Fibroblast of upper back skin (primary cell): ENCODE measurements at regions not wholly inside any gene's neighbourhood (a gene's known extent, or its start where the extent isn't known, plus 50 kb on each side); places are given as distances from the start of the nearest gene placed in this dataset.

Source experiments
- DNase-seq: peaks from one replicate; pipeline ENCODE4 v3.0.0-alpha.2; 2013

DNA sequence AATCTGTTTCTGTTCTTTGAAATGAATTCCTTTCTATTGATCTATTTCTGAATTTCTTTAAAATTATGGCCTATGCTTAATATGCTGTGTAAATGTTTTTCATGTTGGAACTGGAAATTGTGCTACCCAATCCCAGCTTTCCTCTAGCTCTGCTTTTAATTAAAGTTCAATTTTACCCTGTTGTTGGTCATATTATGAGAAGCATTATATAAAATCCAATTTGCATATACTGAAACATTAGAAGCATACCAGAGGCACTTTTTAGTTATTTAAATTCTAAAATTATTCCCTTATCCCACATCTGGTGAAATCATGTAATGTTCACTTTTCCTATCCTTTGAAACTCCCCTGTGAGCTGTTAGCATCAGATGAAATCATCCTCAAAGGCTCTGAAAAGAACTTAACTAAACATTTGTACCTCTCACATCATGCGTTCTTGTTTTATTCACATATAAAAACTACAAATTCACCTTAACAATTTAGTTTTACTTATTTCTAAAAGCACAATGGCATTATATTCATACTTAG, 160.6 kb upstream of the COL21A1 start:
- DNase-seq, result no peak

DNA sequence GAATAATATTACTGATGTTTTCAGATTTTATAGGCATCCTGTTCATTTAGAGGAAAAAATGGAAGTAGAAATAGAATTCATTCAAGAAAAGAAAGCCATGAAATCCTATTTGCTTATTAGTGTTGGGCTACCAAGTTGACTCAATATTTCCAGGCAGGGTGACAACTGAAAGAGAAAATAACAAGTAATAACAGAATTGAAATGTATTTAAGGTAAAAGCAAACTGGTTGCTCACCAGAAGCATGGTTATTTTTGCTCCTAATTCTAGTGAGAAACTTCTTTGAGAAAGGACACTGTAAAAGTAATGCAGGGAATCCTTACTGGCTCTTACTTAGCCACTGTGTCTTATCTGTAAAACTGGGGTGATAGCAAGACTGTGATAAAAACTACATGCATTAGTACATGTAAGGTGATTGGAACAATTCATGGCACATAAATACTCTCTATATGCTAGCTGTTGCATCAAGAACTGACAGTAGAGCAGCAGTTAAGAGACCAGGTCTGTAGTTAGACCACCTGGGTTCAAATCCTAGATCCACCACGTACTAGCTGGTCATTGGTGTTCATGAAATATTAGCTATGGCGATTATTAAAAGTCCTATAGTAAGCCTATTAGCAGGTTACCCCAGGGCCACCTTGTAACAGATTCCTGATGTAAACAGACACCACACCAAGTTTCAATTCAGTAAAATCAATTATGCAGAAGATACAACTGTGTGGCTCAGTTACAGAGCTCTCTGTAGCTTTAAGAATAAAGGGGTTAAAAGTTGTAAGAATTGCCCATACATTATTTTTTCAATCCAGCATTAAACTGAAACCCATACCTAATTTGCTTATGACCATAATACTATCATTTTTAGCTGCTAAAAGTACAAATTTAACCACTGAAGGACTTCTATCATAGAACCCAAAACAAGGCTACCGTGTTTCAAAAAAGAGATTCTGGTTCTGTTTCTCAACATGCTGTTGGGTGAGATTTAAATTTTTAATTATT, 159.2 kb upstream of the COL21A1 start:
- no peak for DNase-seq

DNA sequence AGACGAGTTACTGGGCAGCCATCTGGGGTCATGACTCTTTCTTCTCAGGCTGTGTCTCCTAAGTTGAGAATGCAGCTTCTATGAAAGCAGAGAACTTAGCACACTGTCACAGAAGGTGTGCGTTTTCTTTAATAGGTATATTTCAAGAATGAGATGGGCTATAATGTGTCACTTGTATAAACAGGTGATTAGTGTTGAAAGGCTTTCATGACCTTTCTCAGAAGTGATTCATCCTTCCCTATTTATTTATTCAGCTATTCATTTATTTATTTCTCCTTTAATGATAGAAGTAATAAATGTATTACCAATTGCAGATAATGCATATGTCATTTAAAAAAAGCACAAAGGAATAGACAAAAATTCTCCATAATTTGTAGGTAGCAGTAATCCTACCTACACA, 157.2 kb upstream of the COL21A1 start:
- no peak for DNase-seq

DNA sequence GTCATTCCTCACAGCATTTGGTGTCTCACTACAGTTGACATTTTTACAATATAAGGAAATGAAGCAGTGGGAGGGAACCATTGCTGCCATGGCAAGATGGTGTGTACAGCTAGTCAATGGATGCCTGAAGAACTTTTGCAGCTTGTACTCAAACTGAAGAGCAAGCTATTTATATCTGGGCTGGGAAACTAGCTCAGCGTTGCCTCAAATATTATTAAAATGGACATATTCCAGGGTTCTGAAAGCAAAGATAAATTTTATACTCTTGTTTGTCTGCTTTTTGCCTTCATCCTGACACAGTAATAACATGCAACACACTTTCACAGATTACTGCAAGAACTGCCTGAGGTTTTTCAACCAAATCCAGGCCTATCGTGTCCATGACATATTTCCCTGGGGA, 156.4 kb upstream of the COL21A1 start:
- DNase-seq, result no peak

DNA sequence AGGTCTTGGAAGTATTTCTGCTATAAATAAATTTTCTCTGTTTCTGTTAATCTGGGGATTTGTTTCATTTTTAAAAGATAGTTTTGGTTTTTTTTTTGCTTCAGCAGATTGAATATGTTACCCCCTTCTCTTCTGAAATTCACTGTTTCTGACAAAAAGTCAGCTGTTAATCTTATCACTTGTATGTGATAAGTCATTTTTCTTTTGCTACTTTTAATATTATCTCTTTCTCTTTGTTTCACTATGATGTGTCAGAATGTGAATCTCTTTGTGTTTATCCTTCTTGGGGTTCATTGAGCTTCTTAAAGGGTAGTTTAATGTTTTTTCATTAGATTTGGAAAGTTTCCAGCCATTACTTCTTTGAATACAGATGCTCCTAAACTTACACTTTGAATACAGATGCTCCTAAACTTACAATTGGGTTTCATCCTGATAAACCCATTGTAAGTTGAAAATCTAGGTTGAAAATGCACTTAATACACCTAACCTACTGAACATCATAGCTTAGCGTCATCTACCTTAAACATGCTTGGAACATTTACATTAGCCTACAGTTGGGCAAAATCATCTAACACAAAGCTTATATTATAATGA, 154.2 kb upstream of the COL21A1 start:
- no peak for DNase-seq

DNA sequence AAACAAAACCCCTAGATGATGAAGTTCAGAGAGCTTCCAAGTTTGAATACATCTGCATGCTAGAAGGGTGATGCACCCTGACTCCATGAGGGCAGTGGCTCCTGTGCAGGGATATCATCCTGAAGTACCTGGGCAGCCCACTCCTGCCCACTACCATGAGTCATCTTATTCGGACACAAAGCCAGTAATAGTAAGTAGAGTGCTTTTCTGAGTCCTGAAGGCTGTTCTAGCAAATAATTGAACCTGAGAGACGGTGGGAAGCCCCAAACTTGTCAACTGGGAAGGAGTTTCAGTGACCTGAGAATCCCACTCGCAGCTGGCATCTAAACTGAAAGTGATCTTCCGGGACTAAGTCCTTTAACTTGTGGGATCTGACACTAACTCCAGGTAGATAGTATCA, 152.9 kb upstream of the COL21A1 start:
- DNase-seq, result no peak

DNA sequence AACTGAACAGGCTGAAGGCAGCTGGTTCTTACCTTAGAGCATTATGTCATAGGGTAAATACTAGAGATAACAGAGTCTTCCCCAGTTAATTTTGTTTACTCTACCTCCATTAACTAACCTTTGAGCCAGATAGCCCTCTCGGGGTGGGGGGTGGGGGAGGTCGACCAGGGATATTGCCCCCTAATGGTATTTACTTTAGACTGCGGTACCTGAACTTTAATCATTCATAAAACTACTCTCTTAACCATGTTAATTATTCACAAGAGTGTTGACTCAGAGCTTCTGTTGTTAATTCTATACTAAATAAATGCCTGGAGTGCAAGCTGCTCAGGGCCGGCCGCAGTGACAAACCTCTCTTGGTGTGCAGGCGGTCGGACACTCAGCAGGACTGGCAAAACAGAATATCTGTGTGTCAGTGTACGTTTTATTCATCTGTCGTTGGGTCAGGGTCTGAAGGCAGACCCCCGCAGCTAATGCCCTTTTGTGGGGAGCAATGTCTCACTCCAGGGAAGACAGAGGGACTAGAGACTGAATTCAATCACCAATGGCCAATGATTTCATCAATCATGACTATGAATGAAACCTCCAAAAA, 152.4 kb upstream of the COL21A1 start:
- no peak for DNase-seq

DNA sequence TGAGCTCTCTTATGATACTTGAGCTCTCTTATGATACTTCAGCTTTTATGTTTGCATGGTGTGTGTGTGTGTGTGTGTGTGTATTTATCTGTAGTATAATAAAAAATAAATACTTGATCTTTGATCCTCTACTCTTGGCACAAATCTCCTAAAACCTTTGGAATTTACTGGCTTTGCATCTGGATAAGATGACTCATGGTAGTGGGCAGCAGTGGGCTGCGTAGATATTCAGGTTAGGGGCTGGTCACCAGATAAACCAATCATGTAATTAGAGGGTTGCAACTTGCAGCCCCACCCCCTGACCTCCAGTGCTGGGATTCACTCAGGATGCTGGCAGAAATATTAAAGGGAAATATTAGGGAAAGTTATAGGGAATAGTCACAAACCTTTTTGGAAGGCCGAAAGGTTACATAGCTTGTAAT, 151.9 kb upstream of the COL21A1 start:
- peak; percentile 14 for DNase-seq

DNA sequence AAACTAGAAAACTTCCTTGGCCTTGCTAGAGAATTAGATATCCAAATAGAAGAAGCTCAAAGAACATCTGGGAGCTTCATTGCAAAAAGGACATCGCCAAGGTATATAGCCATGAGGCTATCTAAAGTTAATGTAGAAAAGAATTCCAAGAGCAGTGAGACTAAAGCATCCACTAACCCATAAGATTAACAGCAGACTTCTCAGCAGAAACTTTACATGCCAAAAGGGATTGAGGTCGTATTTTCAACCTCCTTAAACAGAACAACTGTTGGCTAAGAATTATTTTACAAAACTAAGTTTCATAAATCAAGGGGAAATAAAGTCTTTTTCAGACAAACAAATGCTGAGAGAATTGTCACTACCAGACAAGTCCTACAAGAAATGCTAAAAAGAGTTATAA, 149.1 kb upstream of the COL21A1 start:
- no peak for DNase-seq

DNA sequence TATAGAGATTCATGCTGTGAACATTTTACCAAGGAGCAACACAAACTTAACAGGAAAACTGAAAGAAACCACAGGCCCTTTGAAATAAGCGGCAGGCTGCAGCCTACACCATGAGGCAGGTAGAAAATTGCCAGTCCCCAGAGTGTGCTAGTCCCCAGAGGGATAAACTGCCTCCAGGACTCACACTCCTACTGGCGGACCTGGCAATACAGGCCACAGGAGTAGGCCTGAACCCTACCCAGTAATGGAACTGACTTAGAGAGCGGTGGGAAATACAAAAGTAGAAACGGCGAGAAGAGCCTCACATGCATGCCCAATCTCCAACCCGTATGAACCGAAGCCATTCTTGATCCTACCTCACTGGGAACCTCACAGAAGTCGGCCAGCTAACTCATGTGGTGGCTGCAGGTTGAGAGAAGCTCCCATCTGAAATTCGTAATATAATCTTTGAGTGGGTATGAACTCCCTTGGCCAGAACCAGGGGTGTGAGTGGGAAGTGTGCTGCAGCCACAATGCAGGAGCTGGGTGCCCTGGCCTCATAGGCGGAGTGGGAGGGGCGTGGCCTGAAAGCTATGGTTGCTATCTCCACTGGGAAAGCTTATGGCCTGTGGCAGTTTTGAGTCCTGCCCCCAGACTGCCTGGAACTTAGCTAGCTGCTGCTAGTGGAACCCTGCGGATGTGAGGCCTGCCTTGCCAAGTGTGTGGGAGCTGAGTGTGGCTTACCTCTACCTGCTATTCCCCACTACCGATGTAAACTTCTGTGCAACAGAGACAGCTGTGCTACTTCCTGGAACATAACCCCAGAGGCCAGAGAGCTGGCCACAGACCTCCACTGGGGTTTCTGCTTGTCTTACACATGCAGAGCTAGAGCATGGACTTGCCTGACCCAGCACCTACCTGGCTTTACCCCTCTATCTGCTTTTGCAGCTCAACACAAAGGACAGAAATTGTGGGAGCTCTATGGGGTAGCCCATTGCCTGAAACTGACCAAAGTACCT, 146.5 kb upstream of the COL21A1 start:
- DNase-seq, result no peak

DNA sequence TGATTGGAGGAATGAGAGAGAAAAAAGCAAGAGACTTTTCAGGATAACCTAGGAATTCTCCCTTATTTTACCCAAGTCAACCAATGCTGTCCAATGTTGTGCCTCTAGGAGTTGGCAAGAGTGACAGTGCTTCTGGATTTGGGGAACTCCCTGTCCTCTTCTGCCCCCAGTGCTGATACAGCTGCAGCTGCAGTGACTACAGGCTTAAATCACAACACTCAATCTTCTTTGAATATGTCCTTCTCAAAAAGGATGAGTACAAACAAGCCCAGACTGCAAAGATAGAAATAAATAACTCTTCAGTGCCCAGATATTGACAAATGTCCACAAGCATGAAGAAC, 141.0 kb upstream of the COL21A1 start:
- no peak for DNase-seq

DNA sequence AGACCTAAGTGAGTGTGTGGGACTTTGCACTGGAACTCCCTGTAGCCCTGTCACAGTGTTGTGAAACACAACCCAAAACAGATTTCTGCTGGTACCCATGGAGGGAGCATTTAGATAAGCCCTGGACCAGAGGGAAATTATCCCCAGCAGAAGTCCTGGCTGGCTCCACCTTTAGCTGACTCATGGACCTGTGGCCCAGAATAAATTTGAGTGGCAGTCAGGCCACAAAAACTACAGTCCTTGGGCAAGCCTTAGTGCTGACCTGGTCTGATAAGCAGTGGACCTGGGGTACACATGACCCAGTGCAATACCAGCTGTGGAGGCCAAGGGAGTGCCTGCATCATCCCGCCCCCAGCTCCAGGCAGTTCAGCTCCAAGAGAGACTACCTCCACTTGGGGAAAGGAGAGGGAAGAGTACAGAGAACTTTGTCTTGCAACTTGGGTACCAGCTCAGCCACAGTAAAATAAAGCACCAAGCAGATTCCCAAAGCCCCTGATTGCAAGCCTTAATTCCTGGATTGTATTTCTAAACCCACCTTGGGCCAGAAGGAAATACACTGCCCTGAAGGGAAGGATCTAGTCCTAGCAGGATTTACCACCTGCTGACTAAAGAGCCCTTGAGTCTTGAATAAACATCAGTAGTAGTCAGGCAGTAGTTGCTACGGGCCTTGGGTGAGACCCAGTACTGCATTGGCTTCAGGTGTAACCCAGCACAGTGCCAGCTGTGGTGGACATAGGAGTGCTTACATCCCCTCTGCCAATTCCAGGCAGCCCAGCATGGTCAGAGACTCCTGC, 140.4 kb upstream of the COL21A1 start:
- DNase-seq, result no peak

DNA sequence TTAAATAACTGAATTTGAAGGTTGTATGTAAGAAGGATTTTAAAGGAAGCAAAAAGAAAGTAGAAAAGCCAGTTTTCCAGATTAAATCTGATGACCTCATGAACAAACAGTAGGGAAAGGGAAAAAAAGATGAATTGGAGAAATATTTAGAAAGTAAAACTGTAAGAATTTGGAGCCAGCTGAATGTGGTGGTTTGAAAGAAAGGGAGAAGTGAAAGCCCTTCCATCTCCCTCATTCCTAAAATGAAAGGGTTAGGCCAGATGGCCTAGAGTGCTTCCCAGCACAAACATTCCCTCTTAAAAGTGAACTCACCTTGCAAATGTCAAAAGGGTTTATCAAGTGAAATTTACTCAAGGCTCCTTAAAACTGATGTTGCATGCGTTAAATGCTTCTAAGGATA, 139.3 kb upstream of the COL21A1 start:
- no peak for DNase-seq

DNA sequence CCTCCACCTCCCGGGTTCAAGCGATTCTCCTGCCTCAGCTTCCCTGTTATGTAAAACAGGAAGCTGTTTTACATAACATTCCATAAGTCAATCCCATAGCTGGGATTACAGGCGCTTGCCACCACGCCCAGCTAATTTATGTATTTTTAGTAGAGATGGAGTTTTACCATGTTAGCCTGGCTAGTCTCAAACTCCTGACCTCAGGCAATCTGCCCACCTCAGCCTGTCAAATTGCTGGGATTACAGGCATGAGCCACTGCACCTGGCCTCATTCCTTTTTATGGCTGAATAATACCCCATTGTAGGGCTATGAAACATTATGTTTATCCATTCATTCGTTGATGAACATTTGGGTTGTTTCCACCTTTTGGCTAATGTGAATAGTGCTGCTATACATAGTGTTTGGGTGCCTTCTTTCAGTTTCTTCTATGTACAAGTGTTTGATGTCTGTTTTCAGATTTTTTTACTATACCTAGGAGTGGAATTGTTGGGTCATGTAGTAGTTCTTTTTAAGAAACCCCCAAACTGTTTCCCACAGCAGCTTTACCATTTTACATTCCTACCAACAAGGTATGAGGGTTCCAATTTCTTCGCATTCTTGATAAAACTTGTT, 138.7 kb upstream of the COL21A1 start:
- DNase-seq, result no peak

DNA sequence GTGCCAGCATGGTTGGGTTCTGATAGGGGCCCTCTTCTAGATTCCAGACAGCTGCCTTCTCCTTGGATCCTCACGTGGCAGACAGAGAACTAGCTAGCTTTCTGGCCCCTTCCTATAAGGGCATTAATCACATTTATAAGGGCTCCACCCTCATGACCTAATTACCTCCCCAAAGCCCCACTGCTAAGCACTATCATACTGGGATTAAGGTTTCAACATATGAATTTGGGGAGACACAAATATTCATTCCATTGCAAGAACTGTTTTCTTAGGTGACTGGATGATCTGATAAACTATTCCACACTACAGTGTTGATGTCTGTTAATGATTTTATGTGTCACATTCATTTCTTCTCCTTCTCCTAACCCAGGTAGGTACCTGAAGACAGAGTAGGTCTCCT, 135.8 kb upstream of the COL21A1 start:
- DNase-seq, result no peak

DNA sequence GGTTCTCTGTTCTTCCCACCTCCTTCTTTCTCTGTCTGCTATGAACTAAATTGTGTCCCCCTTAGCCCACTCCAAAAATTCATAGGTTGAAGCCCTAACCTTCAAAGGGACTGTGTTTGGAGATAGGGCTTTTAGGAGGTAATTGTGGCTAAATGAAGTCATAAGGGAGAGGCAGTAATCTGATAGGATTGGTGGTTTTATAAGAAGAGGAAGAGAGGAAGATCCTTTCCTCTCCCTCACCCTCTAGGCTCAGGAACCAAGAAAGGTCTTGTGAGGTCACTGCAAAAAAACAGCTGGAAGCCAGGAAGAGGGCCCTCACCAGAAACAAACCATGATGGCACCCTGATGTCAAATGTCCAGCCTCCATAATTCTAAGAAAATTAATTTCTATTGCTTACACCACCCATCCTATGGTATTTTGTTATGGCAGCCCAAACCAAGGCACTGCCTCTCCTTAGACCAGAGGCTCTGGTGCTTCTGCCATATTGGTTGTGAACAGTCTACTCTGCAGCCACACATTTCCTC, 135.1 kb upstream of the COL21A1 start:
- DNase-seq, result no peak

DNA sequence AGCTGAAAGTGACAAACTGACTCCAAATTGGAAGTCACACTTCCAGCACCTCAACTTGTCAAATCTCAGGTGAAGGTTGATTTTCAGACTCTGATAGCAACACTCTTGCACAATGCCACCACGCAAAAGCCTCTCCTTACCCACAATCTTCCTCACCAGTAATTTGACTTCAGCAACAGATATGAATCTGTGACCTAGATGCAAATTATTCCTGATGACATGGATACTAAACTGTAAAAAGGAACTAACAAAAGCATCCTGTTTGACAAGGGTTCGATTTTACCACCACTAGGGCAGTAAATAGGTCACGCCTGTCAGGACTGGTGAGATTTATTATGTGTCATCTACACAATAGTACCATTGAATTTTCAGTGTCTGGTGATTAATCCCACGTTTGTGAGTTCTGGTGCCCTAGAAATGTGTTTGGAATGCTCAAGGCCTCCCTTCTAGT, 134.4 kb upstream of the COL21A1 start:
- DNase-seq, result peak; percentile 53

DNA sequence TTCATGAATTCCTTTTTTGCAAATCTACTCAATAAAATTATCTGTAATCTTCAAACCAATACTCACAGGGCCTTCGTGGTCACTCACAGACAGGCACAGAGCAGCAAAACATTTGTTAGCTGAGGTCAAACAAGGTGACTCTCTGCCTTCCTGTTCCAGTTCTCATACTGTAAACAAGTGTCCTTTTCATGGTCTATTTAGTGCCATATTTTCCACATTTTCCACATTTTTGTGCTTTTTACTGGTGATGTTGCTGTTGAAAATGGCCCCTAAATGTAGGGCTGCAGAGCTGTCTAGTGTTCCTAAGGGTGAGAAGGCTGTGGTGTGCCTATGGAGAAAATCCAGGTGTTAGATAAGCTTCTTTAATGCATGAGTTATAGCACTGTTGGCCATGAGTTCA, 133.1 kb upstream of the COL21A1 start:
- DNase-seq, result no peak

DNA sequence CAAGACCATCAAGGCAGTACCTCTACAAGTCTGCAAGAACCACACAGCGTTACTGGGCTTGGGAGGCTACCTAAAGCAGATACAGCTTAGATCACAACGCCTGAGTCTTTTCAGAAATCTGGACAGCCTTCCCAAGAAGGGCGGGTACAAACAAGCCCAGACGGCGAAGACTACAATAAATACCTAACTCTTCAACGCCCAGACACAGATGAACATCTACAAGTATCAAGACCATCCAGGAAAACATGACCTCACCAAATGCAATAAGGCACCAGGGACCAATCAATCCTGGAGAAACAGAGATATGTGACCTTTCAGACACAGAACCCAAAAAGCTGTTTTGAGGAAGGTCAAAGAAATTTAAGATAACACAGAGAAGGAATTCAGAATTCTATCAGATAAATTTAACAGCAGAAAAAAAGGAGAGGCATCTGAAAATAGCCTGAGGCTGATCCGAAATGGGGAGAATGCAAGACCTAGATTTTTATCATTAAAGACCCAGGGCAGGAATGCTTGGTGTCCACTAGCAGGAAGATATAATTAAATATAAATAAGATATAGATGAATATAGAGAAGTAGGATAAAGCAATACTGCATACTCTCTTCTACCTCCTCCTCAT, 131.7 kb upstream of the COL21A1 start:
- DNase-seq, result no peak

DNA sequence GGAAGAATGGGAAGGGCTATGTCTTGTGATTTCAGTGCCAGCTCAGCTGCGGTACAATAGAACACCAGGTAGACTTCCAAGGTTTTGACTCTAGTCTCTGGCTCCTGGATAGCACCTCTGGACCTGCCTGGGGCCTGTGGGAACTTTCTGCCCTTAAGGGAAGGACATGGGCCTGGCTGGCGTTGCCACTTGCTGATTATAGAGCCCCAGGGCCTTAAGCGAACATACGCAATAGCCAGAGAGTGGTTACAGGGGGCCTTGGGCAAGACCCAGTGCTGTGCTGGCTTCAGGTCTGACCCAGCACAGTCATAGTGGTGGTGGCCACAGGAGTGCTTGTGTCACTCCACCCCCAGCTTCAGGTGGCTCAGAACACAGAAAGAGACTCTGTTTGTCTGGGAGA, 131.1 kb upstream of the COL21A1 start:
- DNase-seq, result no peak

DNA sequence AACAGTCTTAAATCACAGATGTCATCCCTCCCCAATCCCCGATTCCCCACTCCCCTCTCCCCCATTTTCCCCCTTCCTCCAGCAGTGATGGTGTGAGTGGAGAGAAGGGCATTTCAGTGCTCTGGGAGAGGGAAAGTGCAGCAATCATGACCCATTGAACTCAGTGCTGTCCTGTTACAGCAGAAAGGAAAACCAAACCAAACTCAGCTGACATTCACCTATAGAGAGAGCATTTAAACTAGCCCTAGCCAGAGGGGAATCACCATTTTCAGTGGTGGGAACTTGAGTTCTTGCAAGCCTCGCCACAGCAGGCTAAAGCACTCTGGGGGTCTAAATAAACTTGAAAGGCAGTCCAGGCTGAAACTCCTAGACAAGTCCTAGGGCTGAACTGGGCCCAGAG, 129.9 kb upstream of the COL21A1 start:
- no peak for DNase-seq
